HG03378 (cell line): ENCODE measurements at regions not wholly inside any gene's neighbourhood (a gene's known extent, or its start where the extent isn't known, plus 50 kb on each side); places are given as distances from the start of the nearest gene placed in this dataset.

ENCODE experiments used
- ATAC-seq: cut with Tn5 transposase; IDR thresholded peaks from one replicate; pipeline ENCODE4 v1.9.1; 2021; ENCODE audit warnings: mild to moderate bottlenecking, moderate library complexity; ENCODE audit not compliant: unreplicated experiment

- no peak for ATAC-seq
Measured at GRCh38 chr18:66759050-66759828, 155.3 kb upstream of the CDH19 start.

GRCh38 chr18:66757946-66758345 is 154.1 kb upstream of the CDH19 start:
- ATAC-seq: no peak

GRCh38 chr18:66754335-66754734 is 150.4 kb upstream of the CDH19 start:
- no peak for ATAC-seq

DNA sequence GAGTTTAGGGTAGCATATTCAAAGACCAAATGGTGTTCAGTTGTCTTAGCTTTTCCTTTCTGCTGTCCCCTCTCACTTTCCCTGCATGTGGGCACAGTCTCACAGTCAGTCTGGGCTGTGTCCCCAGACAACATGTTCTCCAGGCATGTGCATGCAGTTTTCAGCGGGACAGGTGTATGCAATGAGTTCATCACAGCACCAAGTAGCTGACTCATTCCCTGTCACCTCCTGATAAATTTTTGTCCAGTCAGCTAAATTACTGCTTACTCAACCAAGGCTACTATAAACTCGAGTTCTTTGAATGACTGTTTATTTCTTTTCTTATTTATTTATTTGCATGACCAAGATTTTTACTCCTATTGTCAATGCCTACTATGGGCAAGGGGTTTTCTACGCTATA is 148.8 kb upstream of the CDH19 start:
- no peak for ATAC-seq

- ATAC-seq: no peak
Measured at GRCh38 chr18:66749481-66750035, 145.7 kb upstream of the CDH19 start.

- ATAC-seq: no peak
Measured at GRCh38 chr18:66749030-66749429, 145.1 kb upstream of the CDH19 start.

DNA sequence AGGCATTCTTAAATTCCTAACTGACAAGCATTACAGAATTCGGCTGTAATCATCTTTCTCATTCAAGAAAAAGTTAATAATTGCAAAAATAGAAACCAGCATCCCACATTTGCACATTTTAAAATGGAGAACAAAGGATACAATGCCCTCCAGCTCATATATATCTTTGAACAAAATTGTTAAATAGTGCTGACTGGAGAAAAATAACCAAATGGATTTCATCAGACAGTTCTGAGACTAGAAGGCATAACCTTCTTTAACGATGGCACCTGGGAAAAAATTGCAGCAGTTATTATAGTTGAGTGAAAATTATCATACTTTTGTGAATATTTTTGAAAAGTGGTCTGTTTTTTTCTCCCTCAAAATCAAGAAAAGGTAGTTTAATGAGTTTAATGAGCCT is 138.9 kb upstream of the CDH19 start:
- no peak for ATAC-seq

DNA sequence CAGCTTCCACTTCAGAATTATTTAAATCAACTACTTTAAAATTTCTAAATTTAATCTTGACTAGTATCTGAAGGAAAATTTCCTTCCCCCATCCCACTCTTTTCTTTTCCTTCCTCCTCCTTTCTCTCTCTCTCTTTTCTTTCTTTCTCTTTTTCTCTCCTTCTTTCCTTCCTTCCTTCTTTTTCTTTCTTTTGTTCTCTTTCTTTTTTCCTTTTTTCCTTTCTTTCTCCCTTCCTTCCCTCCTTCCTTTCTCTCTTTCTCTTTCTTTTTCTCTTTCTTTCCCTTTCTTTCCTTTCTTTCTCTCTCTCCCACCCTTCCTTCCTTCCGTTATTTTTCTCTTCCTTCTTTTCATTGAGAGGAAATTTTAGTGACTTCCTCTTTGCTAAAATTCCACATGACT is 132.0 kb upstream of the CDH19 start:
- no peak for ATAC-seq

GRCh38 chr18:66734451-66734850 is 130.6 kb upstream of the CDH19 start:
- no peak for ATAC-seq

GRCh38 chr18:66731890-66732289 is 128.0 kb upstream of the CDH19 start:
- no peak for ATAC-seq

- ATAC-seq: no peak
Measured at GRCh38 chr18:66729442-66730239, 125.8 kb upstream of the CDH19 start.

DNA sequence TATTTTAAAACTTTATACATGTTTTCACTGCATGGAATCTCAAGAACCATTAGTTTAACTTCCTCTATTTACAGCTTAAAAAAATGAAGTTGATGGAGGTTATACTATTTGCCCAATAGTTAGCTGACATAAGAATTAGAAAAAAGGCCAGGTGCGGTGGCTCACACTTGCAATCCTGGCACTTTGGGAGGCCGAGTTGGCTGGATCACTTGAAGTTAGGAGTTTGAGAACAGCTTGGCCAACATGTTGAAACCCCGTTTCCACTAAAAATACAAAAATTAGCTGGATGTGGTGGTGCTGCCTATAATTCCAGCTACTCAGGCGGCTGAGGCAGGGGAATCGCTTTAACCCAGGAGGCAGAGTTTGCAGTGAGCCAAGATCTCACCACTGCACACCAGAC is 125.1 kb upstream of the CDH19 start:
- no peak for ATAC-seq

GRCh38 chr18:66727991-66728390 is 124.1 kb upstream of the CDH19 start:
- no peak for ATAC-seq

DNA sequence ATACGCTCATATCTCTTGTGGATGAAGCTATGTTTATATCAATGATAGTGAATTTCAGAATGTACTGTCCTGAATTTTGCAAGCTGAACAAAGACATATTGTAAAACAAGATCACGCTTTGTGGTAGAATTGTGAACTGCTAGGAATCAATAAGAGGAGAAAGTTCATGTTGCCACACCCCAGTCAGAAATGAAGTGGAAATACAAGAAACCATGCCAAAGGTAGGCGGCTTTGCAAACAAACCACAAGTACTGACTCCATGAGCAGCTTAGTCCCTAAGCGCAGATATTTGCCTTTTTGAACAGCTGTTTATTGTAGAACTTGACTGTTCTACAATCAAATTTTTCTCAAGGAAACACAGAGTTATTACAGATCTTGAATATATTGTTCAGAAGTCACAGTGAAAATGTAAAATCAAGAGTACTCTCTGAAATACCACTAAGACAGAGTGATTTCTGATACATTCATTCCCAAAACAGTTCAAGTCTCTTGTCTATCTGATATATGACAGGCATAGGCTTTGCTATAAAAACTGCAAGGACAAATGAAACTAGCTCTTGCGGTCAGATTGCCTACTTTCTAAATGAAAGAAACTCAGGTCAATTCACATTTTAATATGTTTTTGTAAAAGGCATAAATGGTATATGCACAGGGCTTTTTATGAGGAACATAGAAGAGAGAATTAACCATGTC is 120.9 kb upstream of the CDH19 start:
- ATAC-seq: no peak

- no peak for ATAC-seq
Measured at GRCh38 chr18:66722671-66723070, 118.8 kb upstream of the CDH19 start.

DNA sequence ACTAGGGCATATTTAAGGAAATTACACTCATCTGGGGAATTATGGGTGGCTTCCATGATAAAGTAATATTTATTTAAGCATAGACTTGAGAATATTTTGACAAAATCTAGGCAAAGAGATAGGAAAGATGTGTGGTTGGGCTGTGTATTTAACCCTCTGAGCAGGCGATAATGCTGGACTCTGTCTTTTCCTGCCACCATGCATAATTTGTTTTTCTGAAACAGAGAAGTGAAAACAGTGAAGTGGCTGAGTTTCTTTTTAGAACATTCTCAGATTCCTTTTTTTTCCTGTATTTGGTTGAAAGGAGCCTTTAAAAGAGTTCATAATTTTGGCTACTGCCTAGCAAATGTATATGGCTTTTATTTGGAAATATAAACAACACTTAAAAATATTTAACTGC is 104.8 kb upstream of the CDH19 start:
- ATAC-seq: no peak

GRCh38 chr18:66707473-66707872 is 103.6 kb upstream of the CDH19 start:
- ATAC-seq: no peak

DNA sequence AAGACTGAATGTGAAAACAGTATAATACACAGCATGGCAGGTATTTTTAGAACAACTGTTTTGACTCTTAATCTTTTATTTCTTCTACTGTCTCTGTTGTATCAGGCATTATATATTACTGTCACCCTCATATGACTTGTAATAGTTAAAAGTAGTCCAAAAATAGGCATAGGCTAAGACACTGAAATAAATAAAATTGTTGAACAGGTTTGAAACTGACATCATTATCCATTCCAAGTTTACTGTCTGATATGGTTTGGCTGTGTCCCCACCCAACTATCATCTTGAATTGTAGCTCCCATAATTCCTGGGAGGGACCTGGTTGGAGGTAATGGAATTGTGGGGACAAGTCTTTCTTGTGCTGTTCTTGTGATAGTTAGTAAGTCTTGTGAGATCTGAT is 91.4 kb upstream of the CDH19 start:
- no peak for ATAC-seq

GRCh38 chr18:66694852-66695251 is 91.0 kb upstream of the CDH19 start:
- ATAC-seq: no peak

DNA sequence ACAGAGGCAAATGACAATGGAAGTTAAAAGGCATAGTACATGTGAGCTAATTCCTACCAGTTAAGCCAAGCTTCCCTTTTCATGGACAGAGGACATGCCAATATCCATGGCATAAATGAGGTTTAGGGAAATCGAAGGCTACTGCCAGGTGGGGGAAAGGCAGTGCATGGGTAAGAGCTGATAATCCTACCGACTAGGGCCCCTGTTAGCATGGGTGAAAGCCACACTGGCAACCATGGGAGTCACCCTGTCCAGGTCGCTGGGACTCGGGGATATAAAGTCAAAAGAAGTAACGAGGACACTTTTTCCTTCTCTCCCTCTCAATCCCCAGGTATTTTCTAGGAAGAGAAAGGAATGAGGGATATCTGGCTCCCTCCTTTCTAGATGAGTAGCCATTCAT is 83.7 kb upstream of the CDH19 start:
- no peak for ATAC-seq

GRCh38 chr18:66682855-66683322 is 79.0 kb upstream of the CDH19 start:
- no peak for ATAC-seq
